Duodenal mucosa (tissue), 2 donors: ENCODE measurements at regions not wholly inside any gene's neighbourhood (a gene's known extent, or its start where the extent isn't known, plus 50 kb on each side); places are given as distances from the start of the nearest gene placed in this dataset.
"Not testable (repeated sequence)": the region's sequence is repeated elsewhere in the genome, so short reads cannot be mapped to it uniquely, and the experiment has no call there.

Experiments
- H3K27ac ChIP-seq: one replicate; pipeline ENCODE4 v1.7.0; 2013; ENCODE audit warnings: low read depth, low read length
- H3K27me3 ChIP-seq, 2 donors: one replicate each; pipeline ENCODE4 v1.7.0; 2013; ENCODE audit warnings: low read length in 2 of 2, control low read depth in 1 of 2; ENCODE audit not compliant: insufficient read depth in 2 of 2, control insufficient read depth in 1 of 2
- H3K36me3 ChIP-seq, 2 donors: one replicate each; pipeline ENCODE4 v1.7.0; 2013; ENCODE audit warnings: low read length in 2 of 2, control low read depth in 1 of 2; ENCODE audit not compliant: insufficient read depth in 2 of 2, control insufficient read depth in 1 of 2
- H3K4me1 ChIP-seq, 2 donors: one replicate each; pipeline ENCODE4 v1.7.0; 2013; ENCODE audit warnings: low read length in 2 of 2, control low read depth in 1 of 2; ENCODE audit not compliant: insufficient read depth in 2 of 2, control insufficient read depth in 1 of 2
- H3K4me3 ChIP-seq, 2 donors: one replicate each; pipeline ENCODE4 v1.7.0; 2013; ENCODE audit warnings: low read length in 2 of 2, low read depth in 1 of 2
- H3K9ac ChIP-seq, 2 donors: one replicate each; pipeline ENCODE4 v1.7.0; 2013; ENCODE audit warnings: low read length in 2 of 2, low read depth in 1 of 2
- H3K9me3 ChIP-seq, 2 donors: one replicate each; pipeline ENCODE4 v1.7.0; 2013; ENCODE audit warnings: low read length in 2 of 2, control low read depth in 1 of 2; ENCODE audit not compliant: control insufficient read depth in 1 of 2

DNA sequence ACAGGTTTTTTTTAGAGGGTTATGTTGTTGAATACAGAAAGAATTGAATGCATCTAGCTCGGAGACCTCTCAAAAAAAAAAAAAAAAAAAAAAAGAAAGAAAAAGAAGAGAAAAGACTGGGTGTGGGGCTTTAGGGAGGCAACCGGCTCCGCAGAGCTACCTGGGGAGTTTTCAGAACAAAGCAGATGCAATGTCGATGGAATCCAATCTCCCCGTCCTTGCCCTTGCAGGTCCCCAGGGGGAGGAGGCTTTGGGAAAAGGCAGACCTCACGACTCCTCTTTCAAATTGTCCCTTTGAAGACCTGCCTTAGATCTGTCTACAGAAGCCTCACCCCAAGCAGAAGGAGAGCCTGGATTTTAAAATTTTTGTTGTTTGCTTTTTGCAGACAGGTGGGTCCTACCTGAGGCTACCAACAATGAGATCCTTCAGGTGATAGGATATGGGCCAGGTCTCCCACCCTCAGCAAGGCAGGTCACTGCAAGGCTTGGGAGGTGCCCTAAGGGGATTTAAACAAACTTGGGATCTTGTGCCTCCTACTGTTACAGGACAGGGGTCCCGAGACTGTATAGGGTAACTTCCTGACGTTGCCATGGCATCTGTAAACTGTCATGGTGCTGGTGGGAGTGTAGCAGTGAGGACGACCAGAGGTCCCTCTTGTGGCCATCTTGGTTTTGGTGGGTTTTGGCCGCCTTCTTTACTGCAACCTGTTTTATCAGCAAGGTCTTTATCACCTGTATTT lies 75.2 kb upstream of the PRKX start:
- no peak overlapping the region for H3K4me3 ChIP-seq
- H3K9ac ChIP-seq, result no peak overlapping the region
- no peak overlapping the region for H3K27ac ChIP-seq
- H3K36me3 ChIP-seq, result no peaks in the 10 kb centered on the region
- no peaks in the 10 kb centered on the region for H3K27me3 ChIP-seq
- H3K4me1 ChIP-seq, result no peaks in the 10 kb centered on the region
- H3K9me3 ChIP-seq, result no peaks in the 10 kb centered on the region

DNA sequence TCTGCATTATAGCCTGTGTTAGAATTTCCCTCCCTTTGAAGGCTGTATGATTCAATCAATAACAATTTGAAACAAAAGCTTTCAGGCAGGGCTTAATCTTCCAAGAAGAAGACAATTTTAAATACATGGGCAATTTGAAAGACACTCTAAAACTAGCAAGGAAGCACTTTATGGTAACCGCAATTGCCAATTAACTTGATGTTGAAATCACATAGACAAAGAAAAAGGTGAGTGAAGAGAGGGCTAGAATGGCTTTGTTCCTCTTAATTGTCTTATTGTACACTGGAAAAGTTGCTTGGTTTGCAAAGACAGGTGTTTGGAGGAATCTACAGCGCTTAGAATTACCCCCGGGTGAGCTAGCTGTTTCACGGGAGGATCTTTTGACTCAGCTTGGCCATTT lies 74.4 kb upstream of the PRKX start:
- H3K9me3 ChIP-seq, result no peaks in the 10 kb centered on the region
- H3K4me3 ChIP-seq, result no peak overlapping the region
- H3K9ac ChIP-seq, result no peak overlapping the region
- no peaks in the 10 kb centered on the region for H3K36me3 ChIP-seq
- H3K4me1 ChIP-seq, result no peaks in the 10 kb centered on the region
- no peaks in the 10 kb centered on the region for H3K27me3 ChIP-seq
- H3K27ac ChIP-seq, result no peak overlapping the region

DNA sequence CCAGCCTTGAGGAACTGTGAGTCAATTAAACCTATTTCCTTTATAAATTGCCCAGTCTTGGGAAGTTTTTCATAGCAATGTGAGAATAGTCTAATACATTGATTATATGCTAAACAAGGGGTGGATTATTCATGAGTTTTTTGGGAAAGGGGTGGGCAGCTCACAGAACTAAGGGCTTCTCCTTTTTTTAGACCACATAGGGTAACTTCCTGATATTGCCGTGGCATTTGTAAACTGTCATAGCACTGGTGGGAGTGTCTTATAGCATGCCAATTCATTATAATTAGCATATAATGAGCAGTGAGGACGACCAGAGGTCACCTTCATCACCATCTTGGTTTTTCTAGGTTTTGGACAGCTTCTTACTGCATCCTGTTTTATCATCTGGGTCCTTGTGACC lies 72.4 kb upstream of the PRKX start:
- not testable (repeated sequence) for H3K4me3 ChIP-seq, H3K4me1 ChIP-seq, H3K27me3 ChIP-seq, H3K9ac ChIP-seq, H3K36me3 ChIP-seq, H3K27ac ChIP-seq, H3K9me3 ChIP-seq

DNA sequence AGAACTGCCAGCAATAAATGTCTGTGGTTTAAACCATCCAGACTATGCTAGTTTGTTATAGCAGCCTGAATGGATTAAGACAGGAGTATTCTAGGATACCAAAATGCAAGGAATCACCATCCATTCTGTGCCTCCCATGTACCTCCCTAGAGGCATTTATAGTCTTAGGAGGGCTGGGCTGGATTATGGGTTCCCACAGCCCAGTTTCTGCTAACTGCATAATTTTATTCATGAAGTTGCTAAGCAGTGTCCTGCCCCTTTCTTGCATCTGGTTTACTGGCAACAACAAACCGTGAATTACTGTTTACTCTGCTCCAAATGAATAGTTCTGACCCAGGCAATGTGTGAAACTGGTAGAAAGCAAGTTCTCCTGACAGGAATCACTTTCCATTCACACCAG lies 67.1 kb upstream of the PRKX start:
- no peak overlapping the region for H3K4me3 ChIP-seq
- H3K27ac ChIP-seq, result no peak overlapping the region
- H3K9me3 ChIP-seq, result no peaks in the 10 kb centered on the region
- H3K9ac ChIP-seq, result no peak overlapping the region
- no peaks in the 10 kb centered on the region for H3K4me1 ChIP-seq
- H3K36me3 ChIP-seq, result no peaks in the 10 kb centered on the region
- no peaks in the 10 kb centered on the region for H3K27me3 ChIP-seq

DNA sequence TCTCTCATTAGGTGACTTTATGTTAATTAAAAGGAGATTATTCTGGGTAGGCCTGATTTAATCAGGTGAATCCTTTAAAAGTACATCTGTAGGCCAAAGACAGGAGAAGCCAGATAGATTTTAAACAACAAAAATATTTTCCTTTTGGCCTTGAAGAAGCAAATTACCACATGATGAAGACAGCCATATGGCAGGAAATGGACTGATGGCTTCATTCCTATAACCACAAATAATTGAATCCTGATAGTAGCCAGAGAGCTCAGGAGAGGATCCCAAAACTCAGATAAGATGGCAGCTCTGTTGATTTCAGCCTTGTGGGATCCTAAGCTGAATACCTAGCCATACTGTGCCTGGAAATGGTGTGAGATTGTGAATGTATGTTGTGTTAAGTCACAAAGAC lies 66.1 kb upstream of the PRKX start:
- Histone ChIP-seq H3K9me3 (no peaks in the 10 kb centered on the region), H3K27me3 (no peaks in the 10 kb centered on the region), H3K36me3 (no peaks in the 10 kb centered on the region), H3K27ac (no peak overlapping the region), H3K9ac (no peak overlapping the region), H3K4me3 (no peak overlapping the region), H3K4me1 (no peaks in the 10 kb centered on the region)

DNA sequence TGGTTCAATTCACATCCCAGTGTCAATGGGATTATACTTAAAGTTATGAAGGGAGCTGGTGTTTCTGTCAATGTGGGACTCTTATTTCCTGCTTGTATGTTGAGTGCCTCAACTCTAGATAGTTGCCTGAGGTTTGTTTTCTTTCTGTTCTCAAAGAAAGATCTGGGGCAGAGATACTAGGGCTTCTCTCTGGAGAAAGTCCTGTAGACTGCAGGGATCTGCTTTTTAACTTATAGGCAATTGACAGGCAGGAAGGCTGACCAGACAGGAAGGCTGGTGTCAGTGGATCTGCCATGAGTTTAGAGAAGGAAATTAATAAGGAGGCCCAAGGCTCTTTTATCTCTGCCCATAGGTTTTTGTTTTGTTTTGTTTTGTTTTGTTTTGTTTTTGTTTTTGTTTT lies 64.0 kb upstream of the PRKX start:
- Histone ChIP-seq H3K27ac (no peak overlapping the region), H3K36me3 (no peaks in the 10 kb centered on the region), H3K9ac (no peak overlapping the region), H3K9me3 (no peaks in the 10 kb centered on the region), H3K4me1 (no peaks in the 10 kb centered on the region), H3K27me3 (no peaks in the 10 kb centered on the region), H3K4me3 (no peak overlapping the region)

DNA sequence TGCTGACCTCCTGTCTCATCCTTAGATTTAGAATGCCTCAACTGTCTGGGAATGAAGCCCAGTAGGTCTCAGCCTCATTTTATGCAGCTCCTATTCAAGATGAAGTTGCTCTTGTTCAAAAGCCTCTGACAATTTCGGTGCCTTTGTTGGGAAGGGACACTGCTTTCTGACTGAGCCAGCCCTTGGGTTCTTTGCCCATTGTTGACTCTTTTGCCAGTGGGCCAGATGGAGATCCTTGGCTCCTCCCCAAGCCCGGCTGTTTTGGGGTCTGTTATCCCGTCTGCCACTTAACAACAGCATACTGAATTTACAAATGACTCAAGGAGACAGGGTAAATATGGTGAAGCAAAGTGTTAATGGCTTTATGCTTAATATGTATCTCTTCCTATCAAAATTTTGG lies 58.3 kb upstream of the PRKX start:
- H3K4me1 ChIP-seq, result no peaks in the 10 kb centered on the region
- no peak overlapping the region for H3K4me3 ChIP-seq
- H3K36me3 ChIP-seq, result no peaks in the 10 kb centered on the region
- no peaks in the 10 kb centered on the region for H3K27me3 ChIP-seq
- no peak overlapping the region for H3K9ac ChIP-seq
- no peaks in the 10 kb centered on the region for H3K9me3 ChIP-seq
- H3K27ac ChIP-seq, result no peak overlapping the region

DNA sequence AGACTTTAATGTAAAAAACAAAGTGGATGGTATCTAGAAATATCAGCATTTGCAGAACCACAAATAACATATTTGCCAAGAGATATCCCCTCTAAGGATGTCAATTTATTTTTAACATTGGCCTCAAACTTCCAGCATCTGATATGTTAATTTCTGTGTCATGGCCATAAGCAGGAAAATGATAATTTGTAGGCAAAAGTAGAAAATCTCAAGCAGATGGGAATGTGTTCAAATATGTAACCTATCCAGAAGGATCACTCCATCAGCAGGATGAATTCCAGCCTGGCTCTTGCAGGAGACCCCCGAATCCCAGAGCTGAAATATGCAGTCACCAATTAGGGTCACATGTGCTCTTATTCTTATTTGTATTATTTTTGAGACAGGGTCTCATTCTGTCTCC lies 55.4 kb upstream of the PRKX start:
- Histone ChIP-seq H3K36me3 (no peaks in the 10 kb centered on the region), H3K9me3 (no peaks in the 10 kb centered on the region), H3K27ac (no peak overlapping the region), H3K27me3 (no peaks in the 10 kb centered on the region), H3K9ac (no peak overlapping the region), H3K4me1 (no peaks in the 10 kb centered on the region), H3K4me3 (no peak overlapping the region)
